Neural cell (in vitro differentiated cells): ENCODE measurements at regions not wholly inside any gene's neighbourhood (a gene's known extent, or its start where the extent isn't known, plus 50 kb on each side); places are given as distances from the start of the nearest gene placed in this dataset.

ENCODE experiments used
- CTCF ChIP-seq: fragments of 450-650 bp; IDR thresholded peaks from 2 replicates; pipeline ENCODE4 v1.5.1; 2014; ENCODE audit warnings: antibody characterized with exemption, mild to moderate bottlenecking, moderate library complexity; ENCODE audit not compliant: poor library complexity, severe bottlenecking
- EP300 ChIP-seq: fragments of 450-650 bp; conservative IDR thresholded peaks from 2 replicates; pipeline ENCODE4 v1.6.1; 2014; ENCODE audit warnings: antibody characterized with exemption, mild to moderate bottlenecking, moderate library complexity; ENCODE audit not compliant: poor library complexity, severe bottlenecking
- EZH2 ChIP-seq: fragments of 200-600, 300-800 bp; shearing (Covaris generic), sonication (generic); IDR thresholded peaks from 2 replicates; pipeline ENCODE4 v1.6.1; 2014; ENCODE audit warnings: antibody characterized with exemption, low read length, borderline replicate concordance, mild to moderate bottlenecking; ENCODE audit not compliant: insufficient read depth, poor library complexity, severe bottlenecking
- MXI1 ChIP-seq: fragments of 450-650 bp; conservative IDR thresholded peaks from 2 replicates; pipeline ENCODE4 v1.6.1; 2014; ENCODE audit warnings: antibody characterized with exemption, mild to moderate bottlenecking; ENCODE audit not compliant: poor library complexity, severe bottlenecking
- POLR2AphosphoS5 ChIP-seq: IDR thresholded peaks from 2 replicates; pipeline ENCODE4 v1.6.1; 2012
- RAD21 ChIP-seq: fragments of 450-650 bp; conservative IDR thresholded peaks from 2 replicates; pipeline ENCODE4 v1.6.1; 2014; ENCODE audit warnings: antibody characterized with exemption, mild to moderate bottlenecking, moderate library complexity
- SMC3 ChIP-seq: fragments of 450-650 bp; conservative IDR thresholded peaks from 2 replicates; pipeline ENCODE4 v1.6.1; 2014; ENCODE audit warnings: antibody characterized with exemption, mild to moderate bottlenecking, moderate library complexity; ENCODE audit not compliant: poor library complexity
- TAF1 ChIP-seq: IDR thresholded peaks from 2 replicates; pipeline ENCODE4 v1.6.1; 2012; ENCODE audit warnings: low read depth
- TF ChIP-seq, protein P1 (sequence below): IDR thresholded peaks from 2 replicates; pipeline ENCODE4 v1.6.1; 2012; ENCODE audit warnings: borderline replicate concordance

GRCh38 chr13:57264965-57265364 is 98.0 kb downstream of the PRR20E start:
- no peak for TF ChIP-seq CTCF
- TF ChIP-seq, protein P1, sequence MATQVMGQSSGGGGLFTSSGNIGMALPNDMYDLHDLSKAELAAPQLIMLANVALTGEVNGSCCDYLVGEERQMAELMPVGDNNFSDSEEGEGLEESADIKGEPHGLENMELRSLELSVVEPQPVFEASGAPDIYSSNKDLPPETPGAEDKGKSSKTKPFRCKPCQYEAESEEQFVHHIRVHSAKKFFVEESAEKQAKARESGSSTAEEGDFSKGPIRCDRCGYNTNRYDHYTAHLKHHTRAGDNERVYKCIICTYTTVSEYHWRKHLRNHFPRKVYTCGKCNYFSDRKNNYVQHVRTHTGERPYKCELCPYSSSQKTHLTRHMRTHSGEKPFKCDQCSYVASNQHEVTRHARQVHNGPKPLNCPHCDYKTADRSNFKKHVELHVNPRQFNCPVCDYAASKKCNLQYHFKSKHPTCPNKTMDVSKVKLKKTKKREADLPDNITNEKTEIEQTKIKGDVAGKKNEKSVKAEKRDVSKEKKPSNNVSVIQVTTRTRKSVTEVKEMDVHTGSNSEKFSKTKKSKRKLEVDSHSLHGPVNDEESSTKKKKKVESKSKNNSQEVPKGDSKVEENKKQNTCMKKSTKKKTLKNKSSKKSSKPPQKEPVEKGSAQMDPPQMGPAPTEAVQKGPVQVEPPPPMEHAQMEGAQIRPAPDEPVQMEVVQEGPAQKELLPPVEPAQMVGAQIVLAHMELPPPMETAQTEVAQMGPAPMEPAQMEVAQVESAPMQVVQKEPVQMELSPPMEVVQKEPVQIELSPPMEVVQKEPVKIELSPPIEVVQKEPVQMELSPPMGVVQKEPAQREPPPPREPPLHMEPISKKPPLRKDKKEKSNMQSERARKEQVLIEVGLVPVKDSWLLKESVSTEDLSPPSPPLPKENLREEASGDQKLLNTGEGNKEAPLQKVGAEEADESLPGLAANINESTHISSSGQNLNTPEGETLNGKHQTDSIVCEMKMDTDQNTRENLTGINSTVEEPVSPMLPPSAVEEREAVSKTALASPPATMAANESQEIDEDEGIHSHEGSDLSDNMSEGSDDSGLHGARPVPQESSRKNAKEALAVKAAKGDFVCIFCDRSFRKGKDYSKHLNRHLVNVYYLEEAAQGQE: no peak
- TF ChIP-seq TAF1: no peak
- TF ChIP-seq EZH2: no peak
- no peak for TF ChIP-seq POLR2AphosphoS5
- TF ChIP-seq MXI1: no peak
- TF ChIP-seq EP300: no peak
- TF ChIP-seq RAD21: no peak
- TF ChIP-seq SMC3: no peak
